Urothelium cell line (cell line): ENCODE measurements at regions not wholly inside any gene's neighbourhood (a gene's known extent, or its start where the extent isn't known, plus 50 kb on each side); places are given as distances from the start of the nearest gene placed in this dataset.

Source experiments
- DNase-seq: peaks from one replicate; pipeline ENCODE4 v3.0.0; 2011; ENCODE audit warnings: low spot score, mixed read lengths
- FAIRE-seq: peaks from 2 replicates; lab custom pipeline; 2011; peaks lifted over from hg19 to GRCh38; lab: Jason Lieb, UNC

DNA sequence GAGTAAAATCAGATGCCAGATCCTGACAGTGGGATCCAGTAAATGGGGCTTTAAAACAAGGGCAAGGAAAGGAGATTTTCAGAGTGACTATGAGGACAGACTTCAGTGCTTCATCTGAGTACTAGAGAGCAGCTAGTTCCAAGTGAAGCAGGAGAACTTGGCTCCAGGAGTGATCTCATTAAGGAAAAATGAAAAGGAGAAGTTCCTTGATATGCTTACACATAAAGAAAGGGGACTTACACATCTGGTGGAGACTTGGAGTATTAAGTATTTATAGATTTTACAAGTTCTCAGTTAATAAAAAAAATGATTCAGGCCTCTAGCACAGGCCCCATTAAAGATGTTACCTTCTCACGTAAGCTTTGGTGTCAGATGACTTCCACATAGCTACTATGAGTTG lies 105.8 kb downstream of the ICOS start:
- DNase-seq (no peak), FAIRE-seq (no peak)

DNA sequence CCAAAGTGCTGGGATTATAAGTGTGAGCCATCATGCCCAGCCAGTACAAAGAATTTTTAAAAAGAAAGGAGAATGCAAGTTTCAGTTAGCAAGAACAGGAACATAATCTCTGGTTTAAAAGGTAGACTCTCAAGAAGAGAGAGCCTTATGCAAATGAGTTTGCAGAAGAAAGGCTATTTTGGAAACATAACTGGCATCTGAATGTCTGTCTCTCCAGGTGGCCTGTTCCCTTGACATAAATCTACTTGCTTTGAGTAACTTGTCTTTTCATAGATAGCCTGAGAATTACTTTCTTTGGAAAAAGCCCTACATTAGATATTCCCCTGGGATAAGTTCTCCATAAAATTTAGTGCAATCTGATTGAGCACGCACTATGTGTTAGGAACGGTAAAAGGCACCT lies 109.6 kb downstream of the ICOS start:
- DNase-seq, result no peak
- FAIRE-seq, result no peak

DNA sequence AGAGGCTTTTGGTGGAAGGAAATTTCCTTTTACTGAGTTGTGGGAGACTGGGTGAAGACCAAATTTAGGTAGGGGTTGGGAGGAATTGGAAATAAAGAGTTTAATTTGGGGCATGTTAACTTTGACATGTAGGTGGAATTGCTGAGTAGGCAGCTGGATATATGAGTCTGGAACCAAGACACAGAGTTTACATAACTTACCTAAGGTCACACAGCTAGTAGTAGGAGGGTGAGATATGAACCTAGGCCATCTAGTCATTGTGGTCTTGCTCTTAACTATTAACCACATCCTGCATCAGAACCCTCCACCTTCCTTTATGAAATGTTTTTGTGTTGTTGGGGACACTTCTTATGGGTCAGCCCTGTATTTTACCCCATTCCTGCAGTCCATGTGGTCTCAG lies 113.1 kb downstream of the ICOS start:
- DNase-seq, result no peak
- no peak for FAIRE-seq

DNA sequence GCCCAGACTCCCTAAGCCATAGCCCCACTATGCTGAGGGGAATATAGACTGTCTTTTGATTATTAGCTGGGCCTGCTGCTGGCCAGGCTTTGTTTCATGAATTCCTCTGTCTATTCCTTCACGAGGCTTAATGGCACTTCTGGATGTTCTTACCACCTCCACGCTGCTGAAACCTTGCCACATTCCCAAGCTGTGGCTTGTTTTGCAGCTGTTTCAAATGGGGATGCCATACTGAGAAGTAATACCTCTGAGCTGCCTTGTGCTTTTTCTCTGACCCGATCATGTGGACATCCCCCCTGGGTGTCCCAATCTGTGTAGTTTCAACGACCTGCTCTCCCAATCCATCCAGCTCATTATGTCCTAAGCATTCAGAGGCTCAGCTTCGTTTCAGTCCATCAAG lies 114.1 kb downstream of the ICOS start:
- DNase-seq, result no peak
- FAIRE-seq, result no peak

DNA sequence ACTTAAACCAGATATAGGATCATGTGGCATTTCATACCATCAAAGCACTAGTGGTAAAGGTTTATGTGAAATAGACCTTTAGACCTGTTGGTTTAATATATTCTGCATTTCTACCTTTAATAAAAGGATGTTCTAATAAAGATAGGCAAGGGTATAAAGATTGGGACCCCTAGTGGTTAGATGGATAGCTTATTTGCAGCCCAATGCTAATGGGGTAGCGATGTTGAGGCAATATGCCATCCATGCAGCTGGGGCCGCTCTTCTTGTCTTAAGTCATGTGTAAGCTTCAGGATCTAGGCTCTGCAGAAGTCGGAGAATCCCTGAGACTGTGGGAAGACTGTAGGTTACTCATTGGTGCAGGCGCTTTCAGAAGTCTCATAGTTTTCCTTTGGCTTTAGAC lies 114.9 kb downstream of the ICOS start:
- DNase-seq (no peak), FAIRE-seq (no peak)

DNA sequence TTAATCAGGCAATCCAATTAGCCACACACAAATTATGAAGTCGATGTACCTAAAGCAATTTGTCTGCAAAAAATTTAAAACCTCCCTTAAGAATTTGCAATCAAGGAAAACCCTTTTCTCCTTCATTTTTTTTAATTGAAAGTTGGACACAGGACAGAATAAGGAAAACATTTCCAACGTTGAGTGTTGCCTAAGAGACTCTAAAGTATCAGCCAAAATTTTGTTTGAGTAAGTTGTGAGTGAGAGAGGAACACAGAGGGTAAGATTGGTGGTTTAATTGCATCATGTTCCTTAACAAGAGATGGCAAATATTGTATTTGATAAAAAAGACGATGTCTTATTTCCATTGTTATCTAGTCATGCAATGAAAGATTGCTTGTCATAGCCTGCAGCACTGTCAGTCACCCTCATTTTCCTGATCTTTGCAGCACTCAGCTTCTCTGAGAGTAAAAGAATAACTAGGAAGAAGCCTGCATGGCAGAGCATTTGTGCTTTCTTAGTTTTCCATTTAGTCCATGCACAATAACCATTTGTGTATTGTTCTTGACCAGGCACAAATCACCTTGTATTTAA lies 115.5 kb downstream of the ICOS start:
- DNase-seq (no peak), FAIRE-seq (no peak)

DNA sequence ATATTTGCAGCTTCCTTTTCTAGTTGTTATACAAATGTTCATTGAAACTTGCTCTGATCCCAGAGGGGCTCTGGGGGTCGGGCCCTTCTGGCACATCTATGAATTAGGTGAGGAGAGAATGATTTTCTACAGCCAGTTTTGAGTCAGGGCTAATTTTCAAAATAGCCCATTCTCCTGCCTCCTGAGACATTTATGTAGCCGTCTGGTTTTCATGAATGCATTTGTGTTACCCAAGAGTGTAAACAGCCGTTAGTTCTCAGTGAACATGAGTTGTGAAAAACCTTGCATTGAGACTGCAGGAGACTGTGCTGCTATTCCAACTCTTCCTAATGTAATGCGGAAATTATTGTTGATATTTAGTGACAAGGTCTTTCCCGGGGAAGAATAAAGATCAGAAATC lies 122.5 kb downstream of the ICOS start:
- FAIRE-seq (no peak), DNase-seq (no peak)

DNA sequence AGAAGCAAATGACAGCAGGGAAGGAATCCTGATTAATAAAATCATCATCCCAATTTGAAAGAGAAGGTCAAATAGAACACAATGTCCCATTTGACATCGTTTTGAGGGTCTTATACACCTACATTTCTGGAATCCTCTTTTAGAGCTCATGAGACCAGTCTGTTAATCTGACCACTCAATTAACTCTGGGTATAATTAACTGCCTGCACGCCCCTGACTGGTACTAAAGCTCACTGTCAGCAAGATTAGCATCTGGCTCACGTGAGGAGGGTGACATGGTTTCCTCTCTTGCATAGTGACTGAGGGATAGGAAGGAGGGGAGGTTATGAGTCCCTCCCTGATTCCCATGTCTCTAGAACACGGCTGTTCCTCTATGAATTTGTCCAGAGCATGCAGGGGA lies 124.3 kb downstream of the ICOS start:
- FAIRE-seq (no peak), DNase-seq (no peak)

DNA sequence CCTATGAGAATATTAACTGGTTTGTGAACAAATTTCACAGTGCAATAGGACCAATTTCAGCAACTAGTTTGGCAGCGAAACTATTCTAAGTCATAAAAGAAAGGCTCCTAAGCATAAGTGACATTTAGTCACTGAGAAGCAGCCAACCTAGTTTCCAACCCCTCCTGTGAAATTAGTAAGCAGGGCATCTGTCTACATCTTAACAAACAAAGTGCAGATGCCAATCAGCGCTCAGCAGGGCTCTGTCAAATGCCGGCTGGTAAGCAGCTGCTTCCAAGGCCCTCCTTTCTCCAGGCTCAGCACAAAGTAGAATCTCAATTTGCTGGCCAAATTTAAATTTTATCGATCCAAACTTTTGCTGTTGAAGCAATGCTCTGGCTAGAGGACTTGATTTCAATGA lies 124.7 kb downstream of the ICOS start:
- DNase-seq (no peak), FAIRE-seq (no peak)

DNA sequence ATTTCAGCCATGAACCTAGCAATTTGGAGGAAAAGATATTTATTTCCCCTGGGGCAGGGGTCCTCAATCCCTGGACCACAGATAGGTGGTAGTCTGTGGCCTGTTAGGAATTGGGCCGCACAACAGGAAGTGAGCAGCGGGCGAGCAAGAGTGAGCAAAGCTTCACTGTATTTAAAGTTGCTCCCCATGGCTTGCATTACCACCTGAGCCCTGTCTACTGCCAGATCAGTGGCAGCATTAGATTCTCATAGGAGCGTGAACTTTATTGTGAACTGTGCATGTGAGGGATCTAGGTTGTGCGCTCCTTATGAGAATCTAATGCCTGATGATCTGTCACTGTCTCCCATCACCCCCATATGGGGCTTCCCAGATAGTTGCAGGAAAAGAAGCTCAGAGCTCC lies 127.6 kb downstream of the ICOS start:
- DNase-seq, result no peak
- no peak for FAIRE-seq

DNA sequence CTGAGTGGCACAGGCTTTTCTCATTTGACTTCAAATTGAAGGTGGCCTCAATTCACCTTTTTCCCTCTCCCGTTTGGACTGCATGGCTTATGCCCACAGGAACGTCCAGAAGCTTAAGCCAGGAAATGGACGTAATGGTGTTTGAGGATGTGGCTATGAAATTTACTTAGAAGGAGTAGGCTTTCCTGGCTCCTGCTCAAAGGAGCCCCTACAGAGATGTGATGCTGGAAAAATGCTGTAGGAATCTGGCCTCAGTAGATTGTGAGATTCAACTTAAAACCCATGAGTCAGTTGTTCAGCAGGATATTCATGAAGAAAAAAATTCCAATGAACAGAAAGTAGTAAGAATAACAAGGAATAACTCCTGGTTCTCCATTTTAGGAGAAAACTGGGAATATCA lies 129.0 kb downstream of the ICOS start:
- no peak for FAIRE-seq
- no peak for DNase-seq

DNA sequence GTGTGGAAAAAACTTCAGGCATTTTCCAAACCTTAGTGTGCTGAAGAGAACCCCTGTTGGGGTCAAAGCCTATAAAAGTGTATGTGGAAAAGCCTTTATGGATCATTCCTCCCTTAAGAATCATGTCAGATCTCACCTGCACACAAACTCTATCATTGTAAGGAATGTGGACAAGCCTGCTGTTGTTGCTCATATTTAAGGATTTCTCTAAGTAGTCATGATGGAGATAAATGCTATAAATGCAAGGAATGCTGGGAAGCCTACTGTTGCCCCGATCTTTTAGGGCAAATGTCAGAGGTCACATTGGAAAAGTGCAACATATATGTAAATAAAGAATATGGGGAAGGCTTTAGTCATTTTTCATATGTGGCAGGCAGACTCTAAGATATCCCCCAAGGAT lies 129.5 kb downstream of the ICOS start:
- DNase-seq (no peak), FAIRE-seq (no peak)

DNA sequence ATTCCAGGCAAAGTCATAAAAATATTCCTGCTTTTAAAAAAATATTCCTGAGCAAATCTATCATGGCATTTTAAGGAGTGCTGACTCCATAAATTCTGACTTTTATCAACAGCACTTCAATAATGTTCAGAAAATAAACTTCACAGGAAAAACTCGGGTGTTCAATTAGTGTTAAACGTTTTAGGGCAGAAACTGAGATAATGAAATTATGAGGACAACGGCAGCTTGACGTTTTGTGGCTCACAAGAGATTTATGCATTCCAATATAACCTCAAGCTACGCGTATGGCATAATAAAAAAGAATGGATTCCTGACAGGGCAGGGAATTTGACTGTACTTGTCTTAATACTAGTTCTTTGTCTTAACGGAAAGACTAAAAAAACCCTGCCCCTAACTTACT lies 133.2 kb downstream of the ICOS start:
- no peak for DNase-seq
- FAIRE-seq, result no peak

DNA sequence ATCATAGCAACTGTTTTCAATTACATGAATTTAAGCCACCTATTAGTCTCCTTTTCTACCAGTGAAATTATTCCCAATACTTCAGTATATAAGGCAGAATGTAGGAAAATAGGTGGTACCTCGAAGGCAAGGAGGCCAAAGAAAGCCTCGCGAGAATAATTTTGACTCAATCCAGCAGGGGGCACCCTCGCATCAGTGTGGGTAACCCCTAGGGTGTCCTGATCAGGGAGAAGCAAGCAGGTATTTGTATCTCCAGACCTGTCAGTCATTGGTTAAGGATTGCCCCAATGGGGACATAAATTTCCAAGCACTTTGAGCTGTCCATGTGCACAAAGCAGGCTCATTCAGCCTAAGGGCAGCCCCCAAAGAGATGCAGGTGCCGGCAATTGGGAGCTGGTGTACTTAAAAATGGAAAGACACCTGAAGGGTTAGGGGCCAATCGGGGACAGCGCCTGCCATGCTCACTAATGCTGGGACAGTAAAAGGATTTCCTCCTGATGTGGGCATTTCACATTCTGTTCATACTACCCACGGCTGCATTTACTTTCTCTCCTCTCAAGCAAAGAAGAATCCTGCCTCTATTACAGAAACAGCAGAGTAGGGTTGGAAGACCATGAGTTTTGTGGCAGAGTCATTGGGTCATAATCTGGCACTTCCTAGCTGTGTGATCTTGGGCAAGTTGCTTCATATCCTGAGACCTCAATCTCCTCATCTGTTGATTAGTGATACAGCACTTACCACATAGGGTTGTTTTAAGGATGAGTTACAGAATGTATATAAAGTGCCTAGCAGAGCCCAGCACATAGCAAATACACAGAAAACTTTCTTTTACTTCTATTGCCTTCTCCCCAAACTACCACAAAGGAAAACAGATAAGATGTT lies 136.1 kb downstream of the ICOS start:
- no peak for FAIRE-seq
- DNase-seq, result peak; percentile 29

DNA sequence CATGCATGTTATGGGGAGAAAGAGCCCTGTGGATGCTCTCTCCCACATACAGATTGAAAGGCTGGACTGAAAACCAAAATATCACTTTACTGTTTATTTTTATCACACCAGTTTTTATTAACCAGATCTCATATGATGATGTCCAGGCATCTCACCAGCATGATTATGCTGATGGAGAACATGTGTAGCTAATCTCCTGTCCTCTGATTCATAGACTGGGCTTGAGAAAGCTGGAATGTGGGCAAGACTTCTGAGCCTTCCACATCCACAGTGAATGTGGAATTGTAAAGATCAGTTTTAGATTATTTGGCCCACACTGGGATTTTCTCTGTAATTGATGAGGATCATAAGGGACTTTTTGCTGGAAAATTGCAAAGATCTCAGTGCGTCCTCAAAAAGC lies 137.9 kb downstream of the ICOS start:
- no peak for FAIRE-seq
- DNase-seq, result no peak

DNA sequence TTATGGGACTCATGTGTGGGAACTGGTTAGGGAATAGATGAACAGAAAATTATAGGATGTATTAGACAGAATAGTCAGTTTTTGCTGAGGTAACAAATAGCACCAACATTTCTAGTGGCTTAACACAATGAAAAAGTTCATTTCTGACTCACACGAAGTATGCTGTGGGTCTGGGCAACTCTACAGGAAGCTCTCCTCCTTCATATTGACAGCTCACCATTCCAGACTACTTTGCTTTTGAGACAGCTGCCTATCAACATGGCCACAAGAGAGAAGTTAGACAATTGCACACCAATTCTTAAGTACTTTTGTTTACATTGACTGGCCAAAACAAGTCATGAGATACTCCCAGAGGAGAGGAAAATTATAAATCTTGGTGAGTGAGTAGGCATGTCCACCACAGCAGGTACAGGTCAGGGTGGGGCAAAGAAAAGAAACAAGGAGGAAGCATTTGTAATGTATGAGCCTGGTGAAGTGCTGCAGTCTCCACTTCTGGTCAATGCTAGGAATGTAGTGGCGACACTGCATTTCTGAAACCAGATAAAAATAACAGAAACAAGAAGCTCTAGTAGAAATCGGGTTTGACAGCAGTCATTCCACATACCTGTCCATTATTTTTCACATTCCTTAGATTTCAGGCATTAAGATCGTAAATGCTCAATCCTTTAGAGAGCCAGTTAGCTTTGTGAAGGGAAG lies 141.6 kb downstream of the ICOS start:
- FAIRE-seq (no peak), DNase-seq (no peak)

DNA sequence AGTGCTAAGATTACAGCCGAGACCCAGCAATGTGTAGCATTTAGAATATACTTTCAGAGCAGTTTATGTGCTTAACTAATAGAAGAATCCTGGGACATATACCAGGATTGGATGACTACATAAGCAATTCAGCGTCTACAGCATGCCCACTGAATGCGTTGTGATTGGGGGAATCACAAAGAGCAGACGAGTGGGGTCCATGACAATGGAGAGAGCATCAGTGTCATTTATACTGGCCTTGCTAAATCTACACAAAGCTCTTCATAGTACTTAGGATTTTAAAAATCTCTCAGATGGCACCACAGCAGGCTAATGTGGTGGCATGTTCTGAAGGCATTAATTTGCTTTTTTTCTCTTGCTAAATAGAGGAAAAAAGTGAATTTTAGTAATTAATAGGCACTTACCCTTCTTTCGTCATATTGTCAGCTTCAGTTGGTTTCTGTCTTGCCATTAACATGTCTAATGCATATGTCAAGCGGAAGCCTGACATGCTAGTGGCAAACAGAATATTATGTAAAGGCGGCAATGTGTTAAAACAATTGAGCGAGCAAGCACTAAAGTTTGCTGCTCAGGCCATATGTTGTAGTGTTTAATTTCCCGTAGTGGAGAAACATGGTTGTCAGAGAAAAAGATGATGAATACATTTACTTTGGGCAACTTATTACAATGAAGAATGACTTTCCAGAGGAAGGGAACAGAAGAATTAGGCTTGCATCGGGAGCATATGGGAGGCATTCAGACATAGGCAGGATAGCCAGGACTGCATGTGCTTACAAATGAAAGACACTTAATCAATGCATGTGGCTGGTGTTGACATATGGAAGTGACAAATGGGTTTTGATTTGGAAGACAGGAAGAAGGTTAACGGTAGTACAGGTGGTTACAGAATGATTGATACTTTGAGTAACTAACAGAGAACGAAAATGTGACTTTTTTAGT lies 145.2 kb downstream of the ICOS start:
- DNase-seq (no peak), FAIRE-seq (no peak)

DNA sequence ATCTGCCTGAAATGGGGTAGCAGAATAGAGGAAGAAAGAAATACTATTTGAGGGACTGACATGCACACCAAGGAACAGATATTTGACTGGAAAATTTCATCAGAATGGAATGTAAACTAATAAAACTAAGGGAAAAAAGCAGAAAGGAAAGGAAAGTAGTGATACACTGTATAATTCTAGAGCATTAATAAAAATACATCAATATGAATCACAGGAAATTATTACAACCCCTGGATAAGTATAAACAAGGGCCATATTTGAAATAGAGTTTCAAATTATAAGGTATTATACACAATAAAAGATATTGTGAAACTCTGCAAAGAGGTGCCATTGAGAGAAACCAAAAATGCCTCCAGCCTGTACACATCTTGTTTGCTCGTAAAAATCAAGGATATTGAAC lies 149.6 kb downstream of the ICOS start:
- no peak for DNase-seq
- FAIRE-seq, result no peak

DNA sequence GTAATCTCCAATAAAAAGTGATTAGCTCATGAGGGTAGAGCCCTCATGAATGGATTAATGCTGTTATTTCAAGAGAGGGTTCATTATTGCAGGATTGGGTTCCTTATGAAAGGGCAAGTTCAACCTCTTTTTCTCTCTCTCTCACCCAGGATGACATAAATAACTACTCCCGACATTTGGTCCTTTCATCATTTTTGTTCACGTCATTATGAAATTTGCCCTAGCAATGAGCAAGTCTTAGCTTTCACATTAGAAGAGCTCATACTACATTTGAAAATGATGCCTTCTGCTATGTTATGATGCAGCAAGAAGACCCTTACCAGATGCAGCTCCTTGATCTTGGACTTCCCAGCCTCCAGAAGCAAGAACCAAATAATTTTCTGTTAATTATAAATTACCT lies 152.5 kb downstream of the ICOS start:
- FAIRE-seq (no peak), DNase-seq (no peak)

DNA sequence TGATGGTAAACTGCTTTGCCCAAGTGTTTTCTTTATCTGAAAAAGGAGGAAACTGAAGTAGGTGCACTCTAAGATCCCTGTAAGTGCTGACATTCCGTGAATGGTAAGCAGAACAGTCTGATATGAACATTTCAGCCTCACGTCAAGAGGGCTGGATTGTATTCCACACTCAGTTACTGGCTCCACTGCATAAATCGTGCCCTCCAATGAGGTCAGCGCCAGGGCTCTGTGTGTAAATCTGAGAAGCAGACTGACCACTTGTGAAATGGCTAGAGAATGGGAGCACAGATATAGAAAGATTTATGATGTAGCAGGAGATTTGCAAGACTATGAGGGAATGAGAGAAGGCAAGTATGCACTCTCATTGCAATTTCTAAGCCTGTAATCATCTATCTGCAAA lies 153.0 kb downstream of the ICOS start:
- no peak for FAIRE-seq
- no peak for DNase-seq

DNA sequence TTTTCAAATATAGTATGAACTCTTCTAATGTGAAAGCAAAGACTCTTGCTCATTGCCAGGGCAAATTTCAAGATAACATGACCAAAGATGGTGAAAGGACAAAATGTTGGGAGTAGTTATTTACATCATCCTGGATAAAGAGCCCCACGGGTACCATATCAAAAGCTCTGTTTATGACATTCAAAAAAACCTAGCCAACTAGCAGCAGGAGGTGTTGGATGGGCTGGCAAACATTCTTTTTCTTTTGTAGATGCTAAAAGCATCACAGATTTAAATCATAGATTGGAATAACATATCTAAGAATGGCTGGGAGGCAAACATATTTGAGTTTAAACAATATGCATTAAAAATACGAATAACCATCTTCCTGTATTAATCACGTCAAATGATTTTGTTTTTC lies 153.5 kb downstream of the ICOS start:
- FAIRE-seq (no peak), DNase-seq (no peak)
